GM21447 (cell line): ENCODE measurements at regions not wholly inside any gene's neighbourhood (a gene's known extent, or its start where the extent isn't known, plus 50 kb on each side); places are given as distances from the start of the nearest gene placed in this dataset.

Experiments used
- ATAC-seq: cut with Tn5 transposase; IDR thresholded peaks from one replicate; pipeline ENCODE4 v1.9.1; 2021; ENCODE audit not compliant: unreplicated experiment

DNA sequence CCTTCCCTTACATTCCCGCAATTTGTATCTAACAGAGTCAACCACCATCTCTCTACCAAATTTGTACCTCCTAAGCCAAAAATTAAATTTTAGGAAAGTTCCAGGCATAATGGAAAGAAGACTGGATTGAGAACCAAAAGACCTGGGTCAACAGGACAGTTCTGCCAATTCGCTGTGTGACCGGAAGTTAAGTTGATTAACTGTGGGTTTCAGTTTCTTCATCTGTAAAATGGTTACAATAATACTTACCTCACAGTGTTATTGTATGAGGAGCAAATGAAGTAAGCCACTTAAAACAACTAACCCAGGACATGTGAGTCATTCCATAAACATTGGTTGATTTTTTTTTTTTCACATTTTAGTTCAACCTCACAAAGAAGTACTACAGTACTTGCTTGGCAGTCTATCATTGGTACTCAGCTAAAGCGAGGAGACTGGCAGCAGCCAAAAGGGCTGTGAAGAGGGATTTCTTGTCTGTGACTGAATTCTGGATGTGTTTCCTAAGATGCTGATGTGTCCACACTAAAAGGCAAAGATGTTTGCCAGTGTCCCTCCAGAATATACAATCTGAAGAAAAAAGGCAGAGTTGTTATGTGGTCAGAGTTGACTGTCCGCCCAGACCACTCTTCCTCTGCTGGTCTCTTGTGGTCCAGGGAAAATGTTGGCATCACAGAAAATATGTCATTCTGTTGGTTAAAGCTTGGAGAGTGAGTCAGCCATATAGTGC is 198.6 kb downstream of the TLE1 start:
- no peak for ATAC-seq

DNA sequence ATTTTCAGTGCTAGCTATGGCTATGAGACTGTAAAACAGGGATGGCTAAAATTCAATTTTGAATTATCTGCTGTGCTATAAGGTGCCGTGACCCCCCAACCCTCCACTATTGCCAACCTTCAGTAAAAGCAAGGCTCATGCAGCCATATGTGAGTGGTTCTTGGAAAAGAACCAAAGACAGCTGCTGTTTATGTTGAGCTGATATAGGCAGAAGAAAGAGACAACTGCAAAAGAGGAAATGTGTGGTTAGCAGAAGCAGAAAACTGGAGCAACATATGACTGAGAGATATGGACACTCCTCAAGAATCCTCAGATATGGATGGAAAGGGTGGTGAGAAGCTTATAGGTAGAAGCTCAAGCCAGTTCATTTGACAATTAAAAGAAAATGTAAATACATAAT is 200.3 kb downstream of the TLE1 start:
- no peak for ATAC-seq

DNA sequence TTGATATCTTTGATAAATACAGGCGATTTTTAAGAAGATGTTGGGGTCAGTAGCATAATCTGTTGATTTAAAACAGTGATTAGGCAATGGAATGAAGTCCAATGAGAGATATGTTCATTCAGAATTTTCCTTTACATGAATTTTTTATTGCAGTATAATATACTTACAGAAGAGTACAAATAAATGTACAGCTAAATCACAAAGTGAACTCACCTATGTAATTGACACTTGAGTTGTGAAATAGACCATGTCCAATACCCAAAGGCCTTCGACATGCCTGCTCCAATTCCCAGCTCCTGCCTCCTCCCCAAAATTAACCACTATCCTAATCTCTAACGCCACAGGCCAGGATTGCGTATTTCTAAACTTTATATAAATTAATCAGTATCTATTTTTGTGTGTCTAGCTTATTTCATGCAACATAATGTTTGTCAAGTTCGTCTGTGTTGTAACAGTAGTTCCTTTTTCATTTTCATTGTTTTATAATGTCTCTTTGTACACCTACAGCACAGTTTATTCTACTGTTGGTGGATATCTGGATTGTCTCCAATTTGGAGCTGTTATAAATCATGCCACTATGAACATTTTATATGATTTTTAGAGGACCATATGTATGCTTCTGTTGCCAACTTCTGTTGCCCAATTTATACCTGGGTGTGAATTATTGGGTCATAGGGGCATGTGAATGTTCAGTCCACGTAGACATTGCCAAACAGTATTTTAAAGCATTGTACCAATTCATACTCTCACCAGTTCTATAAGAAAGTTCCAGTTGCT is 208.3 kb downstream of the TLE1 start:
- no peak for ATAC-seq

DNA sequence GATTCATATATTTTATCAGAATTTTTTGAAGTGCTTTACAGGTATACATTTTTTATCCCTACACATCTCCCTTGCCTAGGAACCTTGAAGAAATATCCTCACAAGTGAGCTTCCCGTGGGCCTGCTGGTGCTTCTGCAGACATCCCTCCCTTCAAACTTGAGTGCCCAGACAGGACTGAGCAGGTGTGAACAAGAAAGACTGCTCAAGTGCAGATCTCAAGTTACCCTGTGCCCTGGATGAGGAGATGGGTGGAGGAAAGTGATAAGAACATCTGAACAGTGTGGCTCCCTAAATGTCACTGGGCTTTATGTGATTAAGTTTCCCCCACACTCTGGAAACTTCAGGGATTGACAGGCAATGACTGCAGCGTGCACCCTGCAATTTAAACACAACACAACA is 209.8 kb downstream of the TLE1 start:
- no peak for ATAC-seq

DNA sequence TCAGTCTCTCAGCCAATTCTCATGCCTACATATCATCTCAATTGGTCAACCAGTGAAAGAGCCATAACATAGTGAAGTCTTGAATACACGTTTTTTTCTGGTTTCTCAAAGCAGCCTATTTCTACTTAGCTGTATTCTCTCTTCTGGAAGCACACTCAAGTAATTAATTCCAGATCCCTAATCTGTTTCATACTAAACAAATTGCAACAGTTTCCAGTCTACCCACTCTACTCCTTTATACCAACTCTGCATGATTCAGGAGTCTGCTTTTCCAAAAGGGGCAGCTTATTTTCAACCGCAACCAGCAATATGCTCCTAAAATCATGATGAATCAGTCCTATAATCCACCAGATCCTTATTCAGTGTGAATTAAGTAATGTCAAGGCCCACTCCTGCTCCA is 211.7 kb downstream of the TLE1 start:
- no peak for ATAC-seq

DNA sequence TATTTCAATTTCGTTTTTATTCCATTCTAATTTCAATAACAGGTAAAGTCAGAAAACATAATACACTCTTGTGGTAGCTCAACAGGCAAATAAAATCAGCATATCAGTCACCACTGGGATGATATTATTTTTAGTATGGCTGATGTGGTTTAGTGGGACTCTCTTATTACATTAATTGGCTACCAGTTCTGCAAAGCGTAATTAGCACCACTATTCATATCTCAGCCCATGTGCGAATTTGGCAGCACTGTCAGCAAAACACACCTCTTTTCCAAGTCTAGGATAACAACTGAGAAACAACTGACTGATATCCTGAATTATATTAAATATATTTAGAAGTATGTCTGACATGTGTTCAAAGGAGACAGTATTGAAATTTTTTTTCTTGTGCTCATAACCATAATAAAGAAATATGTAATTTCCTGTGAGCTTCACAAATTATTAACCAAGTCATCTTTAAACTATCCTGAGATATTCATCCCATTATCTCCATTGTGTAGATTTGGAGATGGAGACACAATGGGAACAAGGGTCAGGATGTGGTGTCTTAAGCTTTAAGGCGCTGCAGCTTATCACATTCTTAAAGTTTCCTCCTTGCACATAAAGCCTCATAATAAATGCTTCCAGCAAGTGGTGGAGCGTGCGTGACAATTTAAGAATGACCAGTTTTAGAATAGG is 212.4 kb downstream of the TLE1 start:
- ATAC-seq = no peak

DNA sequence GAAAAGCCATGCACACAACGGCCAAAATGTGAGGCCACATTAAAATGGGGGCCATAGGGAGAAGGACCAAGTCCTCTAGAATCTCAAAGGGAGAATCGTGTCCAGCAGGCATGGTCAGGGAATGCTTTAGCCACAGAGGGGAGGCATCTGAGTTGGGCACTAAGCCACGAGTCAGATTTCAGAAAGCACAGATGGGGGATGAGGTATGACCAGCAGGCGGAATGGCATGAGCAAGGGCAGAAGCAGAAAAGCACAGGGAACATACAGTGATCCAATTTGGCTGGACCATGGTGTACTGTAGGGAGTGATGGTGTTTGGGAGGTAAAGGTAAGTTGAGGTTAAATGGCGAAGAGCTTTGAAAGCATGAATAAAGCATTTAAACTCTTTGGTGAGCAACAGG is 214.6 kb downstream of the TLE1 start:
- ATAC-seq = no peak

DNA sequence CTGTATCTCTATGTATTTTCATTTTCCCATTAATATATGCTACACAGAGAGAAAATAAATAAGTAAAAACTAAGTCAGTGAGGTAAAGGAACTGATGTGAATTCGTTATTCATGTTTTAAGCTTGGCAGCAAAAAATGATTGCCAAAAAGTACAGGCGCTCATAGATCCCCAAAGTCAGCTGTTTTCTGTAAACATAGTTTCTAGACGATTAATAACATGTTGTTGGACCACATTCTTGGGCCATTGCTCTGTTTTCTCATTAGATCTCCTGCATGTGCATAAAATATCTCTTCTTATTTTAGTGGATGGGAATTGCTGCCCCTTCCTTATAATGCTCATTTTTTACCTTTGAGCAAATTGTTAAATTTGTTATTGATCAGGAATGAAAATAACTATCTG is 215.2 kb downstream of the TLE1 start:
- no peak for ATAC-seq

DNA sequence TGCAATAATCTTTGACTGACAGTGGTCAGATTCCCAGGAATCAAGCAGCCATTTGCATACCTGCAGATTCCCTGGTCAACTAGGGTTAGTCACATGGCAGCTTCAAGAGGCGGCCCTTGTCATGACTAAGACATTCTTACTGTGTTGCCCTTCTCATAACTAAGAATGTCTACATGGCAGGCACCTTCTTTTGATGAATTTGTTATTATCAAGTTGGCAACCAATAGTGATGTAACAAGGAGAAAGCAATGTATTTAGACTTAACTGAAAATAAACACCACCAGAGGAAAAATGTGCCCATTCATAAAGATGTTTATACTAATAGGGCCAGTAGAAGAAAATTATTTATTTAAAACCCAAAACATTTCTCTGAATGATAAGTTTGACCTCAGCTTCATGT is 215.6 kb downstream of the TLE1 start:
- ATAC-seq = no peak

DNA sequence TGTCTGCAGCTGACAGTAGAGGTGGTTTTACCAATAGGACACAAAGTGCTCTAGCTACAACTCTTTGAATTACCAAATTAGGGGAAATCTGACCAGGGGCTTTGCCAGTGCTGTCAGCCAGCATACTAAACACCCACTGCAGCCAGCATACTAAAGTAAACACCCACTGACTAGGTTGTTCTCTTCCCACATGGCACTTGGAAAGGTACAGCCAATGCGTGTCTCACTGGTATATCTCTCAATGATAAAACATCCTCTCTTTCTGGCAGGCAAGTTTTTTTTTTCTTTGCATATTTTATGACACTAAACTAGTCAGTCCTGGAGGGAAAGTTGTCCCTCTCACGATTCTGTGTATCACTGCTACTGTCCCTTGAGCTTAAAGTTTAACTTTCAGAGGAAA is 216.1 kb downstream of the TLE1 start:
- no peak for ATAC-seq

DNA sequence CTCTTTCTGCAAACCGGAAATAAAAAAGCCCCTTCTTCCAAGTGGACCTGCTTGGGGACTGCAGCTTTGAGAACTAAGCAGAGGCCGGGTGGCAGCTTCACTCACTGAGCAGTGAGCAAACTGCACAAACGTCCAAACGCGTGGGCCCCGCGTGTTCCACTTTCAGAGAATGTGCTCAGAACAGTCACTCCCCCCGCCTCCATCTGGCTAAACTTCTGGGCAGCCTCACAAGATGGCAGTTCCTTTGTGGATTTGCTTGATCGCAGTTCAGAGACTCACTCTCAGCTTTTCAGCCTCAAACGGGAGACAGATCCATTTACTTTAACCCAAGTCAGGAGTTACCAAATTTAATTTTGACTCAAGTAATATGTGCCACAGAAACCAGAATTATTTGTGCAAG is 216.6 kb downstream of the TLE1 start:
- ATAC-seq = no peak

DNA sequence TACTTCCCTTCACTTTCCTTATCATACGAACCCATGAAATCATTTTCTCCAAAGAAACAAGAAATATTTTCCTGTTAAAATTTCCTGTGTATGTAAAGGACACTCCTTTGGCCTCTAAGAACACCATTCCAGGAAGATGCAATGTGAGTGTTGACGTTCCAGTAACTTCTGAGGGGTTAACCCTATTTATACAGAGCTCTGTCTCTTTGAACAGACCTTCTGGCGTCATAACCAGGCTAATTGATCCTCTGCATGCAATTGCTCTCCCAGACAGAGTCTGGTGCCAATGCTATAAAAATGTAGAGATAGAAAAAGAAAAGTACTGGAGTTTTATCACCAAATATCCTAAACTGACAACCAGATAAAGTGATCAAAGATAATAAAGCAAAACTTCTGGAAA is 218.5 kb downstream of the TLE1 start:
- no peak for ATAC-seq

DNA sequence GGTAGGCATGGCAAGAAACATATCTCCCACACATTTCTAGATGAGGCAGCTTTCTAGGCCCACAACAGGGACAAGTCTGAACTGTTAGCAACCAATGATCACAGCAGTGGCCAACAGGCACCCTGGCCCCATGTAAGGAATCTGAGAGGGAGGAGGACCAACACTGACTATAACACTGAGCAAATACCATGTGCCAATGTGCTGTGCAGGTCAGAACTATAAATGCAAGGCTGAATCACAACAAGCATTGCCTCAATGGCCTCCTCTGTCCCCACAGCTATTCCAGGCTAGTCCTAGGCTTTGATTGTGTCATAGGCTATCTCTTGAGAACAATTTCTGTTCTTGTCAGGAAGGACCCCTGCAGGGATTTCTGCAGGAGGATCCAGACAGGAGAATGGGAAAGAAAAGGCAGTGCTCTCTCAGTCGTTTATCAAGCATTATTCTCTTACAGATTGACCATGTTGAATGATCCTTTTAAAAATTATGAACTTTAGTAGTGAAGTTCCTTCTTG is 221.2 kb downstream of the TLE1 start:
- no peak for ATAC-seq

DNA sequence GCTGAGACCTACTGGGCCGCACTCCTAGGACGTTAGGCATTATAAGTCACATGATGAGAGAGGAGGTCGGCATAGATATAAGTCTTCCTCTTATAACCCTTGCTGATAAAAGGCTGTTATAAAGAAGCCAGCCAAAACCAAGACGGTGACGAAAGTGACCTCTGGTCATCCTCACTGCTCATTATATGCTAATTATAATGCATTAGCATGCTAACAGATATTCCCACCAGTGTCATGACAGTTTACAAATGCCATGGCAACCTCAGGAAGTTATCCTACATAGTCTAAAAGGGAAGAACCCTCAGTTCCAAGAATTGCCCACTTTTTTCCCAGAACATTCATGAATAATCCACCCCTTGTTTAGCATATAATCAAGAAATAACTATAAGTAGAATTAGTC is 222.4 kb downstream of the TLE1 start:
- ATAC-seq = no peak

DNA sequence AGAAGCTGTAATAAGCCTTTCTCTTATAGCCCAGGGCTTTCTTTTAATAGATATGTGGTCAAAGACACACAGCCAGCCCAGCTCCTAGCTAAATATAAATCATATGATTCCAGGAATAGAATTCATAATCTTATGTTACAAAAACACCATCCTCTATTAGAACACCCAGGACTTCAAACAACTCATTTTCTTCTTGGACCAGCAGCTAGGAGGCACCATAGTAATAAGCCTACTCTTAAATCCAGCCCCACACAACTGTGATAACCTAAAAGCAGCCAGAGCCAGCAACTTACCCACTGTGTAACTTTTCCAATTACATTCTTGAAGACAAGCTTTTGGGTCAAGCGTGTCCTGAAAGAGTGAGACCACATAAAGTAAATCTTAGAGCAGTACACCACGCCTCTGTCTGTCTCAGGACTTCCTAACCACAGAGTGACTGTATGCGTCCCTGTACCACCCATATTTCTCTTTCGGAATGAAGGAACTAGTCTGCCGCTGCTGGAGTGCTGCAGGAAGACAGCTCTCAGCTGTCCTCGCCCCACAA is 223.8 kb downstream of the TLE1 start:
- no peak for ATAC-seq

DNA sequence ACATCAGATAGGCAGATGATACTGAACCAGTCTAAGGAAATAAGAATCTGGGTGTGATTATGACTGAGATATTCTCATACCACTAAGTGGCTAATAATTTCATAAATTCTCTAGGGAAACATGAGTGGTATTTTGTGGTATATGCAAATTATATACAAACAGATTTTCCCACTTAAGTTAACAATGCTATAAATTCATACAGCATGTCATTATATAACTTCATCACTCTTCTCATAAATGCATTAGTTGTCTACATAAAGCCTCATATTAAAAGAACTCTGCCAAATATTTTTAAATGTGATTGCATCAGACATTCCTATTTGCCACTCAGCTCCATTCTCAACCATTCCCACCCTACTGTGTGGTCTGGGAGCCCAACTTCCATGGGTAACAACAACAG is 226.5 kb downstream of the TLE1 start:
- no peak for ATAC-seq

DNA sequence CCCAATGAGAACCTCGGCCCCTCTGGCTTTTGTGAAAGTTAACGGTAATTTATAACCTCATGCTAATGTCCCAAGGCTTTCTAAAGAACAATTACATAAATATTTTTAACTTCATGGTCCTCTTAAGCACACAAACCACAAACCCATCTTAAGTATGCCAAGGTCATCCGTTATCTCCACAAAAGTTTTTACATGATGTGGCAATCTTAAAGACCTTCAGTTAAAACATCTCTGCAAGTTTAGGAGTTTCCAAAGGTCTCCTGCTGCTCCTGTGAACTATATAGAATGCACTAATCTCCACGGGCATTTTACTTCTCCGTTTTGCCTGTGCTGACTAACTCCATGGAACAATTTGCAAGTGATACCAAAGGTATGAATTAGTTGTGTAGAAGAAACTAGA is 228.2 kb downstream of the TLE1 start:
- ATAC-seq = no peak

DNA sequence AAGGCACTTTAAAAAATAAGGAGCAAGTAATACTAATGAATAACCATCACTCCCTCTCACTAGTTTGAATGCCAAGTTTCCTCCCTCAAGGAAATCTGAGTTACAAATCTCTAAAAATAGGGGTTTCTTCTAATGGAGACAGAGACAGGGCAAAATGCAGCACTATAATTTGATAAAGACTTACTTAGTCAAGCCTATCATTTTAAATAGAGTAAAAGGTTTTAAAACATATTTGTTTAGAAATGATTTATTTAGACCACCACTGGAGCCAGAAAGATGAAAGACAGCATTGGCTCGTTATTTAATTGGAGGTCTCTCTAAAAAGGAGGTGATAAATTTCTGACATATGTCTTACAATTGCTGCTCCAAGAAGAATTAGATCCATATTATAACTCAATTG is 228.7 kb downstream of the TLE1 start:
- ATAC-seq = no peak

DNA sequence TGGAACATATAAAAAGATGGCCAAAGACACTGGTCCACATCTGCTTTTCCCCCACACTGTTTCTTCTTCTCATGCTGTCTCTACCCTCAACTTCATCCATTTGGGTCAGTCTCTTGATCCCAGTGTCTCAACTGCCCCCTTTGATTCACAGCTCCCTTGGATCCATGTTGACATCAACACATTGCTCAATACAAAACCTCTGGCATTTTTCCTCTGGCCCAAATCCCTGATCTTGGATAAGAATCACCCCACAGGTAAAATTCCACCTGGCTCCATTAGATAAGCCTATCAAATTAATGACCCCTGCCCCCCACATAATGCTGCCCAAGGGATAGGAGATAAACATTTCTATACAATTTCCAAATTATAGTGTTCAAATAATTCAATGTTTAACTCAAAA is 229.8 kb downstream of the TLE1 start:
- no peak for ATAC-seq

DNA sequence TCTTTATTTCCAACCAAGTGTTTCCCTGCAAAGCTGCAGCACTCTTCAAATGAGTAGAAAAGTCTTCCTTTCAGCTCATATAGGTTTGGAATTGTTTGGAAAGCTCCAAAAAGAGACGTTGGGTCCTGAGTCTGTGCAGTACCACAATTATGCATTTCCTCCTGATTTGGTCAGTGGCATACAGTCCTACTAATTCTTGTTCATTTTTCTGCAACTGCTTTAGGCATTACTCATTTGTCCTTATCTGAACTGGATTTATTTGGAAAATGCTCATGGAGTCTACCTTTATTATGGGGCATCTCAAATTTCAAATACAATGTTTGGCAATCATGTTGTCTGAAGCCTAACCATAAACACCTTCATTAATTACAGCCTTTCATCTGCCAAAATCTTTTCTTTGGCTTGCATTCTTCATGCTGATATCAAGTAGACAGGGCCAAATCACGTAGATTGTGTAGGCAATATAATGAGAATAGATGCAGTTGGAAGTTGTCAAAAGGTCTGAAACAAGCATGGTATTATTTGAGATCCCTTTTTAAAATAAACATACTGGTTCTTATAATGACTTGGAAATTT is 232.8 kb downstream of the TLE1 start:
- no peak for ATAC-seq

DNA sequence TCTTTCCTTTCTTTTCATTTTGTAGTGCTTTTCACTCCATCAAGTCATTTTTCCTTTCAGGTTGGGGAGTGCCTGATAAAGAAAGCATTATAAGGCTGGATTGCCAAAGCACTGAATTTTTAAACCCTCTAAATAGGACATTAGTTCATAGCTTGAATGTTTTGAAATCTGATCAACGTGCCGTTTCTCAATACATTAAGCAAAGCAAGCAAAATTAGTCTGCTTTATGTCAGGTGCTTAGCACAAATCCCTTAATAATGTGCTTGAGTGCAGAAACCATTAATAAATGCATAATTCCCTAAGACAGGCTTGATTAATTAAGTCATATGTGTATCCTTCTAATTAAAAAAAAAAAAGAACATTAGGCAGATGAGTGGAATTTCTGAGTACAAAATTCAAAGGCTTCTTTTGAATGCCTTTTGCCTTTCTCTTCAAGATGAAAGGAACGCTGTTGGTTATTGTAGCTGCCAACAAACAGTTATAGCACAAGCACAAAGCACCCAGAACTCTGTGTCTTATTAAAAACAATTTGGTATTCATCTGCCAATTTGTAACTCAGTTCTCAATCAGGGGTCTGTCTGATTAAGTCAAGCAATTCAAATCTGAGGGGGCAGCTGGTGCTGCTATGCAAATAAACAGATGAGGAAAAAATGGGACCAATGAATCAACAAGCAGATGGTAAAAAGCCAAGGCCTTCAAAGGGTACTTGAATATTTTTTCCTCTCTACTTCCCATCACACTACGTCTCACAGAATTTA is 233.7 kb downstream of the TLE1 start:
- ATAC-seq = no peak
